NB4 (cell line): ENCODE measurements at regions not wholly inside any gene's neighbourhood (a gene's known extent, or its start where the extent isn't known, plus 50 kb on each side); places are given as distances from the start of the nearest gene placed in this dataset.

Source experiments
- POLR2A ChIP-seq: IDR thresholded peaks from 2 replicates; pipeline ENCODE4 v1.6.1; 2011; ENCODE audit warnings: mild to moderate bottlenecking; ENCODE audit not compliant: insufficient read length; ENCODE audit errors: extremely low read depth
- TF ChIP-seq, protein P1 (sequence below): IDR thresholded peaks from one replicate; pipeline ENCODE4 v1.5.1; 2012; ENCODE audit warnings: low read depth, low read length
- TF ChIP-seq, protein P2 (sequence below): IDR thresholded peaks from 2 replicates; pipeline ENCODE4 v1.6.1; 2011; ENCODE audit warnings: low read depth, low read length

DNA sequence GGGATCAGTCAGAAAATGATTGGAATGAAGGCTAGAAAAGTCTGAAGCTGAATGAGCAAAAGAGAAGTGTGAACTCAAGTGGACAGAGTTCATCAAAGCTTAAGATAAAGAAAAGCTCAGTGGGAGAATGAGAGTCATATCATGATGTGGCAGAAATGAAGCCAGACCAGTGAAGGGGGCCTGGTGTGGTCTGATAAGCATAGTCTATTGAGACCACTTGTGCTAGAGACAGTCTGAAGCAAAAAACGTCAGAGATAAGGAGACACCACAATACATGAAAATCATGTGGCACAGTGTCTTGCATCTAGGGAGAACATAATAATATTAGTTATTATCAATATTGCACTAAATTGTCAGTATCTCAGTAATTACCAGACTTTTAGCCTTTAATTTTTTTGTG lies 601.5 kb downstream of the UTRN start:
- TF ChIP-seq, protein P1, sequence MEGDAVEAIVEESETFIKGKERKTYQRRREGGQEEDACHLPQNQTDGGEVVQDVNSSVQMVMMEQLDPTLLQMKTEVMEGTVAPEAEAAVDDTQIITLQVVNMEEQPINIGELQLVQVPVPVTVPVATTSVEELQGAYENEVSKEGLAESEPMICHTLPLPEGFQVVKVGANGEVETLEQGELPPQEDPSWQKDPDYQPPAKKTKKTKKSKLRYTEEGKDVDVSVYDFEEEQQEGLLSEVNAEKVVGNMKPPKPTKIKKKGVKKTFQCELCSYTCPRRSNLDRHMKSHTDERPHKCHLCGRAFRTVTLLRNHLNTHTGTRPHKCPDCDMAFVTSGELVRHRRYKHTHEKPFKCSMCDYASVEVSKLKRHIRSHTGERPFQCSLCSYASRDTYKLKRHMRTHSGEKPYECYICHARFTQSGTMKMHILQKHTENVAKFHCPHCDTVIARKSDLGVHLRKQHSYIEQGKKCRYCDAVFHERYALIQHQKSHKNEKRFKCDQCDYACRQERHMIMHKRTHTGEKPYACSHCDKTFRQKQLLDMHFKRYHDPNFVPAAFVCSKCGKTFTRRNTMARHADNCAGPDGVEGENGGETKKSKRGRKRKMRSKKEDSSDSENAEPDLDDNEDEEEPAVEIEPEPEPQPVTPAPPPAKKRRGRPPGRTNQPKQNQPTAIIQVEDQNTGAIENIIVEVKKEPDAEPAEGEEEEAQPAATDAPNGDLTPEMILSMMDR, result no peak
- no peak for TF ChIP-seq POLR2A
- TF ChIP-seq, protein P2, sequence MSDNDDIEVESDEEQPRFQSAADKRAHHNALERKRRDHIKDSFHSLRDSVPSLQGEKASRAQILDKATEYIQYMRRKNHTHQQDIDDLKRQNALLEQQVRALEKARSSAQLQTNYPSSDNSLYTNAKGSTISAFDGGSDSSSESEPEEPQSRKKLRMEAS, result no peak
